K562 (cell line): ENCODE measurements at regions not wholly inside any gene's neighbourhood (a gene's known extent, or its start where the extent isn't known, plus 50 kb on each side); places are given as distances from the start of the nearest gene placed in this dataset.
A peak's percentile ranks its signal among the peaks of the same experiment; 100 is the strongest.

Source experiments
- ATAC-seq: fragments of 200-7000 bp; cut with Tn5 transposase; 3 replicates; pipeline ENCODE4 v1.9.1; 2020; ENCODE audit warnings: moderate library complexity
- BruUV-seq: library from RNA; stranded (reverse); fragments of 400-500 nt; replicated peaks from 2 replicates; lab custom pipeline; 2021; lab: Mats Ljungman, UMichigan
- CTCF ChIA-PET: fragments of 300-600 bp; formaldehyde crosslinking; extraction: SDS; loops from one replicate; lab custom pipeline; 2021; ENCODE audit warnings: low intra/inter-chr PET ratio; lab: Yijun Ruan, JAX
- POLR2A ChIA-PET: fragments of 300-600, 350-650 bp; sonication (Branson Sonifier 250); formaldehyde crosslinking; extraction: SDS; loops from one replicate; lab custom pipeline; 2021; ENCODE audit warnings: antibody characterized with exemption, inconsistent platforms; lab: Yijun Ruan, JAX
- DNase-seq, 4 experiments: peaks; one replicate each; pipeline versions ENCODE4 v3.0.0 to v3.0.0-alpha.2; 2011 to 2018; ENCODE audit warnings: low spot score in 3 of 4, mixed read lengths in 3 of 4; ENCODE audit errors: extremely low read depth in 1 of 4
- FAIRE-seq: peaks from 2 replicates; lab custom pipeline; 2011; peaks lifted over from hg19 to GRCh38; lab: Jason Lieb, UNC
- H2AFZ ChIP-seq: 2 replicates; pipeline ENCODE4 v1.6.0; 2011; ENCODE audit warnings: low read depth, low read length, control low read depth, inconsistent platforms
- H3K27ac ChIP-seq: fragments of 200-600 bp; 3 replicates; pipeline ENCODE4 v1.8.0; 2011; ENCODE audit warnings: low read depth, mild to moderate bottlenecking, control low read depth, inconsistent platforms, low read length, moderate library complexity, mixed read lengths; ENCODE audit errors: extremely low read depth
- H3K27me3 ChIP-seq, 2 experiments: fragments of 300-600 bp in 1 of 2; 2 replicates in 1 of 2; 3 replicates in 1 of 2; pipeline versions ENCODE4 v1.6.0 to v1.8.0; 2011; ENCODE audit warnings: inconsistent platforms in 2 of 2, low read length in 2 of 2, mild to moderate bottlenecking in 1 of 2, mixed read lengths in 1 of 2, moderate library complexity in 1 of 2; ENCODE audit not compliant: control insufficient read depth in 2 of 2, insufficient read depth in 2 of 2
- H3K36me3 ChIP-seq: fragments of 300-600 bp; 3 replicates; pipeline ENCODE4 v1.8.0; 2011; ENCODE audit warnings: mild to moderate bottlenecking, low read length, inconsistent platforms; ENCODE audit not compliant: control insufficient read depth, insufficient read depth
- H3K4me1 ChIP-seq, 2 experiments: fragments of 200-600 bp in 1 of 2; replicated peaks in 1 of 2; 2 replicates in 1 of 2; 3 replicates in 1 of 2; pipeline versions ENCODE4 v1.5.1 to v1.8.0; 2011; ENCODE audit warnings: inconsistent platforms in 2 of 2, low read length in 2 of 2, mild to moderate bottlenecking in 1 of 2, mixed read lengths in 1 of 2, moderate library complexity in 1 of 2; ENCODE audit not compliant: control insufficient read depth in 2 of 2, insufficient read depth in 2 of 2
- H3K4me2 ChIP-seq: 2 replicates; pipeline ENCODE4 v1.6.1; 2011; ENCODE audit warnings: low read length, control low read depth, inconsistent platforms, mixed read lengths; ENCODE audit not compliant: insufficient read depth
- H3K4me3 ChIP-seq: fragments of 200-600 bp; sonication (generic), shearing (Covaris generic); 2 replicates; pipeline ENCODE4 v1.5.1; 2016; ENCODE audit warnings: control low read depth, inconsistent platforms
- H3K79me2 ChIP-seq: fragments of 200-600 bp; 3 replicates; pipeline ENCODE4 v1.8.0; 2011; ENCODE audit warnings: low read length, inconsistent platforms; ENCODE audit not compliant: control insufficient read depth, insufficient read depth
- H3K9ac ChIP-seq, 2 experiments: 2 replicates each; pipeline versions ENCODE4 v1.6.0 to v1.6.1; 2011; ENCODE audit warnings: low read depth in 2 of 2, low read length in 2 of 2, control low read depth in 1 of 2, inconsistent platforms in 1 of 2, mild to moderate bottlenecking in 1 of 2, mixed read lengths in 1 of 2; ENCODE audit not compliant: insufficient read depth in 1 of 2
- H3K9me1 ChIP-seq: one replicate; pipeline ENCODE4 v1.6.0; 2011; ENCODE audit warnings: inconsistent platforms, mild to moderate bottlenecking, low read length, moderate library complexity; ENCODE audit not compliant: control insufficient read depth, insufficient read depth
- H3K9me3 ChIP-seq: replicated peaks from 2 replicates; pipeline ENCODE4 v1.5.1; 2011; ENCODE audit warnings: low read depth, low read length, inconsistent platforms; ENCODE audit not compliant: control insufficient read depth, insufficient read depth
- H4K20me1 ChIP-seq: replicated peaks from 2 replicates; pipeline ENCODE4 v1.6.1; 2011; ENCODE audit warnings: low read length, inconsistent platforms, mixed read lengths; ENCODE audit not compliant: control insufficient read depth, insufficient read depth
- FOXP1 ChIP-seq: sonication (generic); formaldehyde crosslinking; IDR thresholded peaks from 2 replicates; pipeline ENCODE4 v1.8.0; 2022; ENCODE audit warnings: mild to moderate bottlenecking, missing genetic modification reagents
- GABPA ChIP-seq: fragments of 200-800 bp; sonication (Bioruptor generic); conservative IDR thresholded peaks from 2 replicates; pipeline ENCODE4 v1.6.1; 2016; ENCODE audit warnings: low read depth, missing genetic modification characterization, missing compliant biosample characterization
- MAZ ChIP-seq, 2 experiments: fragments of 450-650 bp in 1 of 2; sonication (generic) in 1 of 2; formaldehyde crosslinking; IDR thresholded peaks in 1 of 2; conservative IDR thresholded peaks in 1 of 2; 2 replicates each; pipeline versions ENCODE4 v1.4.0 to v1.5.0; 2020; ENCODE audit warnings: mild to moderate bottlenecking in 1 of 2, missing genetic modification reagents in 1 of 2
- MCM5 ChIP-seq: fragments of 450-650 bp; IDR thresholded peaks from 2 replicates; pipeline ENCODE4 v1.6.1; 2016; ENCODE audit warnings: low read depth
- NBN ChIP-seq: fragments of 450-650 bp; IDR thresholded peaks from 2 replicates; pipeline ENCODE4 v1.6.1; 2016; ENCODE audit warnings: low read depth, mild to moderate bottlenecking
- NFE2L1 ChIP-seq: fragments of 450-650 bp; IDR thresholded peaks from 2 replicates; pipeline ENCODE4 v1.6.1; 2016; ENCODE audit warnings: missing genetic modification characterization, low read depth, mild to moderate bottlenecking, missing compliant biosample characterization, moderate library complexity, borderline replicate concordance
- RBFOX2 ChIP-seq: fragments of 200-400 bp; formaldehyde crosslinking; IDR thresholded peaks from 2 replicates; pipeline ENCODE4 v1.6.1; 2017; ENCODE audit warnings: low read depth, mild to moderate bottlenecking, low read length, moderate library complexity
- RBM25 ChIP-seq: fragments of 200-400 bp; formaldehyde crosslinking; IDR thresholded peaks from 2 replicates; pipeline ENCODE4 v1.6.1; 2018; ENCODE audit warnings: low read length, low read depth, moderate library complexity; ENCODE audit not compliant: severe bottlenecking
- TBP ChIP-seq: optimal IDR thresholded peaks from 2 replicates; pipeline ENCODE3; 2011; ENCODE audit warnings: low read depth, low read length, improper control_type of control experiment
- TEAD4 ChIP-seq, 2 experiments: sonication (generic) in 1 of 2; formaldehyde crosslinking in 1 of 2; IDR thresholded peaks; 2 replicates each; pipeline versions ENCODE4 v1.6.1 to v1.8.0; 2012 to 2022; ENCODE audit warnings: borderline replicate concordance in 1 of 2, inconsistent platforms in 1 of 2, low read length in 1 of 2, mild to moderate bottlenecking in 1 of 2, missing genetic modification reagents in 1 of 2
- ZNF121 ChIP-seq: sonication (generic); formaldehyde crosslinking; conservative IDR thresholded peaks from 2 replicates; pipeline ENCODE4 v1.8.0; 2022; ENCODE audit warnings: missing genetic modification reagents
- ZNF146 ChIP-seq: IDR thresholded peaks from one replicate; pipeline ENCODE4 v1.6.1; 2018; ENCODE audit warnings: missing compliant biosample characterization; ENCODE audit not compliant: unreplicated experiment
- WGBS: fragments of 100-300 bp; shearing (Covaris generic); methylation state at CpG from one replicate; pipeline ENCODE4 v1.1.6; 2016; ENCODE audit warnings: low coverage, mixed read lengths; ENCODE audit not compliant: insufficient coverage; ENCODE audit errors: missing lambda C conversion rate; 5-methylcytosine and 5-hydroxymethylcytosine counted together
- in situ Hi-C: fragments of 300-500 bp; cut with MboI; formaldehyde crosslinking; loops from 4 replicates; pipeline ENCODE4 v1.15.0; 2018; ENCODE audit warnings: inconsistent platforms, mixed read lengths
- intact Hi-C: fragments of 100-400 bp; cut with micrococcal nuclease; formaldehyde crosslinking; loops from 2 replicates; pipeline ENCODE4 v1.14.2; 2022
- TF ChIP-seq, protein P1 (sequence below): fragments of 450-650 bp; formaldehyde crosslinking; IDR thresholded peaks from 2 replicates; pipeline ENCODE4 v1.4.0; 2020; ENCODE audit warnings: mild to moderate bottlenecking, moderate library complexity

DNA sequence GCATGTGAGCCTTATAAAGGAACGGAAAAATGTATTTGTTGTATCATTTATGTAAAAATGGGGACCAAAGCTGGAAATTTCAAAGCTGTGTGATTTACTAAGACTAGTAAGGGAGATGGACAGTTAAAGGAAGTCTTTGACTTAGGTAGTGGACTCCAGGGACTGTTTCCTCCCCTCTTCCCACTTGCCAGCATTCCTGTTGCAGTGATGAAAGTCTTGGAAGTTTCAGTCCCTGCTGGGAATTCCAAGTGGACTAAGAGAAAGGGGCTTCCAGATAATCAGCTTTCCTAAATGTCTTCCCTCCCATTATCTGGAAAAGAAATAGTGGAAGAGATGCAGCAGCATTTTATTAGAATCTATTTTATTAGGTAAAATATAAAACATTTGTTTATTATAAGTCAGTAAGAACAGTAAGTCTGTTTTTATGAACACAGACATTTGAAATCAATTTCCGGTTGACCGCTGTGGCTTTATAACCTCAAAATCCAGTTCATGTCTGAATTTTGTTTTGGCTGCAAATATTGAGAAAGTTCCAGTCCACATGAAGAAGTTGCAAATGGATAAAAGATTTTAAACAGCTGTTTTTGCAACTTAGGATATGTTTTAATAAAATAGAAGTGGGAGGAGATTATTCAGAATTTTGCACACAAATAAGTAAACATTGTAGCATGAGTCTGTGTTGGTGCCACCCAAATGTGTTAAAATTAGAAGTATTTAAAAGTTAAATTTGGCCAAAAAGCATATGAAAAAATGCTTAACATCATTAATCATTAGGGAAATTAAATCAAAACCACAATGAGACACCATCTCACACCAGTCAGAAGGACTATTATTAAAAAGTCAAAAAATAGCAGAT lies 141.8 kb downstream of the IL20RB start:
- no peaks in the 10 kb centered on the region for H3K36me3 ChIP-seq
- H3K9me3 ChIP-seq: no peaks in the 10 kb centered on the region
- POLR2A ChIA-PET: no interaction called here
- H3K79me2 ChIP-seq: no peaks in the 10 kb centered on the region
- 46% methylated on average over 3 of the region's 3 CpGs for WGBS
- no TSS peak for BruUV-seq
- no peak for ATAC-seq
- no peak overlapping the region for H3K4me3 ChIP-seq
- CTCF ChIA-PET: interaction anchor here (0.6 kb wide), 1 partner anchor 41 kb away, joined by 3 read pairs; no protein-coding TSS in a partner anchor
- no peaks in the 10 kb centered on the region for H4K20me1 ChIP-seq
- H3K4me1 ChIP-seq: no peaks in the 10 kb centered on the region
- H3K27ac ChIP-seq: no peak overlapping the region
- no peak overlapping the region for H2AFZ ChIP-seq
- H3K9me1 ChIP-seq: no peaks in the 10 kb centered on the region
- in situ Hi-C loops: loop anchor here (25.0 kb wide), 1 partner anchor 863 kb away; no protein-coding TSS in a partner anchor
- H3K9ac ChIP-seq: no peak overlapping the region
- no peak for TF ChIP-seq ZNF121 (CRISPR knock-in tag)
- intact Hi-C loops: no loop called here
- FAIRE-seq: no peak
- no peak for DNase-seq
- H3K27me3 ChIP-seq: no peaks in the 10 kb centered on the region
- no peak overlapping the region for H3K4me2 ChIP-seq

DNA sequence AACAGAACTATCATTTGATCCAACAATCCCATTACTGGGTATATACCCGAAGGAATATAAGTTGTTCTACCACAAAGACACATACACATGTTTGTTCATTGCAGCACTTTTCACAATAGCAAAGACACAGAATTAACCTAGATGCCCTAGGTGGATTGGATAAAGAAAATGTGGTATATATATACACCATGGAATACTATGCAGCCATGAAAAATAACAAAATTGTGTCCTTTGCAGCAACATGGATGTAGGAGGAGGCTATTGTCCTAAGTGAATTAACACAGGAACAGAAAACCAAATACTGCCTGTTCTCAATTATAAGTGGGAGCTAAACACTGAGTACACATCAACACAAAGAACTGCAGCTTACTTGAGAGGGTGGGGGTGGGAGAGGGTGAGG lies 142.5 kb downstream of the IL20RB start:
- H3K9ac ChIP-seq: no peak overlapping the region
- H3K27ac ChIP-seq: no peak overlapping the region
- no peak overlapping the region for H3K4me2 ChIP-seq
- H3K4me3 ChIP-seq: no peak overlapping the region
- no peaks in the 10 kb centered on the region for H3K79me2 ChIP-seq
- BruUV-seq: no TSS peak
- H3K9me1 ChIP-seq: no peaks in the 10 kb centered on the region
- no peaks in the 10 kb centered on the region for H3K27me3 ChIP-seq
- no peak overlapping the region for H2AFZ ChIP-seq
- WGBS: 10% methylated on average over 1 of the region's 1 CpG
- H3K36me3 ChIP-seq: no peaks in the 10 kb centered on the region
- CTCF ChIA-PET: no interaction called here
- FAIRE-seq (no peak), ATAC-seq (no peak), DNase-seq (no peak)
- H4K20me1 ChIP-seq: no peaks in the 10 kb centered on the region
- POLR2A ChIA-PET: no interaction called here
- in situ Hi-C loops: loop anchor here (25.0 kb wide), 1 partner anchor 862 kb away; no protein-coding TSS in a partner anchor
- H3K4me1 ChIP-seq: no peaks in the 10 kb centered on the region
- no peaks in the 10 kb centered on the region for H3K9me3 ChIP-seq
- intact Hi-C loops: no loop called here
- TF ChIP-seq MAZ (CRISPR knock-in tag; conservative IDR thresholded peaks at IDR 0.05 in 1 of 2, IDR thresholded peaks at IDR 0.05 in 1 of 2) (no peak), MCM5 (no peak), FOXP1 (no peak), GABPA (no peak), RBFOX2 (no peak), RBM25 (peak; percentile 73), NBN (no peak), NFE2L1 (tag) (no peak), TEAD4 (IDR thresholded peaks at IDR 0.05; ENCODE audit: low read length) (no peak), TEAD4 (CRISPR knock-in tag; IDR thresholded peaks at IDR 0.05; ENCODE audit: borderline replicate concordance) (no peak), ZNF146 (CRISPR knock-in tag) (peak; percentile 84), TBP (no peak)
- TF ChIP-seq, protein P1, sequence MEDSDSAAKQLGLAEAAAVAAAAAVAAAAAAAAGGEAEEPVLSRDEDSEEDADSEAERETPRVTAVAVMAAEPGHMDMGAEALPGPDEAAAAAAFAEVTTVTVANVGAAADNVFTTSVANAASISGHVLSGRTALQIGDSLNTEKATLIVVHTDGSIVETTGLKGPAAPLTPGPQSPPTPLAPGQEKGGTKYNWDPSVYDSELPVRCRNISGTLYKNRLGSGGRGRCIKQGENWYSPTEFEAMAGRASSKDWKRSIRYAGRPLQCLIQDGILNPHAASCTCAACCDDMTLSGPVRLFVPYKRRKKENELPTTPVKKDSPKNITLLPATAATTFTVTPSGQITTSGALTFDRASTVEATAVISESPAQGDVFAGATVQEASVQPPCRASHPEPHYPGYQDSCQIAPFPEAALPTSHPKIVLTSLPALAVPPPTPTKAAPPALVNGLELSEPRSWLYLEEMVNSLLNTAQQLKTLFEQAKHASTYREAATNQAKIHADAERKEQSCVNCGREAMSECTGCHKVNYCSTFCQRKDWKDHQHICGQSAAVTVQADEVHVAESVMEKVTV (CRISPR knock-in tag): no peak
